Duodenal mucosa (tissue), 2 donors: ENCODE measurements at regions not wholly inside any gene's neighbourhood (a gene's known extent, or its start where the extent isn't known, plus 50 kb on each side); places are given as distances from the start of the nearest gene placed in this dataset.

Experiments used
- H3K27ac ChIP-seq: one replicate; pipeline ENCODE4 v1.7.0; 2013; ENCODE audit warnings: low read depth, low read length
- H3K27me3 ChIP-seq, 2 donors: one replicate each; pipeline ENCODE4 v1.7.0; 2013; ENCODE audit warnings: low read length in 2 of 2, control low read depth in 1 of 2; ENCODE audit not compliant: insufficient read depth in 2 of 2, control insufficient read depth in 1 of 2
- H3K36me3 ChIP-seq, 2 donors: one replicate each; pipeline ENCODE4 v1.7.0; 2013; ENCODE audit warnings: low read length in 2 of 2, control low read depth in 1 of 2; ENCODE audit not compliant: insufficient read depth in 2 of 2, control insufficient read depth in 1 of 2
- H3K4me1 ChIP-seq, 2 donors: one replicate each; pipeline ENCODE4 v1.7.0; 2013; ENCODE audit warnings: low read length in 2 of 2, control low read depth in 1 of 2; ENCODE audit not compliant: insufficient read depth in 2 of 2, control insufficient read depth in 1 of 2
- H3K4me3 ChIP-seq, 2 donors: one replicate each; pipeline ENCODE4 v1.7.0; 2013; ENCODE audit warnings: low read length in 2 of 2, low read depth in 1 of 2
- H3K9ac ChIP-seq, 2 donors: one replicate each; pipeline ENCODE4 v1.7.0; 2013; ENCODE audit warnings: low read length in 2 of 2, low read depth in 1 of 2
- H3K9me3 ChIP-seq, 2 donors: one replicate each; pipeline ENCODE4 v1.7.0; 2013; ENCODE audit warnings: low read length in 2 of 2, control low read depth in 1 of 2; ENCODE audit not compliant: control insufficient read depth in 1 of 2

DNA sequence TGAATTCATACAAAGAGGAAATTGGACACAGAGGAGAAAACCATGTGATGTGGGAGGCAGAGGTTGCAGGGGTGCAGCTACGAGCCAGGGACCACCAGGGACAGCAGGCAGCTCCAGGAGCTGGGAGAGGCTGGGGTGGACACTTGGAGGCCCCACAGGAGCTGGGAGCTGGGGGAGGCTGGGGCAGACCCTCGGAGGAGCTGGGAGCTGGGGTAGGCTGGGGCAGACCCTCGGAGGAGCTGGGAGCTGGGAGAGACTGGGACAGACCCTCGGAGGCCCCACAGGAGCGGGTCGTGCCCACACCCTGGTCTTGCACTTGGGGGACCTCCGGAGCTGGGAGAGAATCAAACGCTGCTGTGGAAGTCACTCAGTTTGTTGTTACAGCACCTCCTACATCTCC is 141.7 kb downstream of the SOX1 start:
- Histone ChIP-seq H3K27ac (no peak overlapping the region), H3K4me1 (peaks cover 0 to 4% of the 10 kb centered on the region in 2 donors), H3K9ac (no peak overlapping the region), H3K9me3 (no peaks in the 10 kb centered on the region), H3K27me3 (peaks cover 13 to 37% of the 10 kb centered on the region in 2 donors), H3K4me3 (no peak overlapping the region), H3K36me3 (no peaks in the 10 kb centered on the region)

DNA sequence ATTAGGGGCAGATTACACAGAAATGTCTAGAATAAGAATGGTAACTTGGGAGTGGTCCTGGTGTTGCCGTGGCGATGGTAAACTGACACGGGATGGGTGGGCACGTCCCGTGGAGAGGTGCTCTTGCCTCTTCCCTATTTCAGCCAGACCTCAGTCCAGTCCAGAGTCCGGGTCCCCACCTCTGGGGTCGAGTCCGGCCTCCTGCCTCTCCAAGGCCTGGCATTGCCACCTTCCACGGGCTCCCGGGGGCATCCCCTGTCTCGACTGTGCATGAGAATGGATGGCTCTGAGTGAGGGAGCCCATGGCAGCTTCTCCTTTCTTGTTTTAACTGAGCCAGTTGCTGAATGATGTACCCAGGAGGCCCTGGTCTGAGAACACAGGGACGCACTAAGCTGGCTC is 142.3 kb downstream of the SOX1 start:
- Histone ChIP-seq H3K4me3 (no peak overlapping the region), H3K27me3 (peaks cover 9 to 31% of the 10 kb centered on the region in 2 donors), H3K9ac (no peak overlapping the region), H3K9me3 (no peaks in the 10 kb centered on the region), H3K36me3 (no peaks in the 10 kb centered on the region), H3K4me1 (peaks cover 0 to 4% of the 10 kb centered on the region in 2 donors), H3K27ac (no peak overlapping the region)

DNA sequence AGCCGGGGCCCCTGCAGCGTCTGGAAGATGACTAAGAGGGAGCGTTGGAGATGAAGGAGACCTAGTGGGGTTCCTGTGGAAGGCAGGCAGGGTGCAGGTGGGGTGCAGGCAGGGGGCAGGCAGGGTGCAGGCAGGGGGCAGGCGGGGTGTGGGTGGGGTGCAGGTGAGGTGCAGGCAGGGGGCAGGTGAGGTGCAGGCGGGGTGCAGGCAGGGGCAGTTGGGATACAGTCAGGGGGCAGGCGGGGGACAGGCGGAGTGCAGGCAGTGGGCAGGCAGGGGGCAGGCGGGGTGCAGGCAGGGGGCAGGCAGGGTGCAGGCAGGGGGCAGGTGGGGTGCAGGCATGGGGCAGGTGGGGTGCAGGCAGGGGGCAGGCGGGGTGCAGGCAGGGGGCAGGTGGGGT is 142.8 kb downstream of the SOX1 start:
- no peaks in the 10 kb centered on the region for H3K36me3 ChIP-seq
- peaks cover 7 to 27% of the 10 kb centered on the region in 2 donors for H3K27me3 ChIP-seq

DNA sequence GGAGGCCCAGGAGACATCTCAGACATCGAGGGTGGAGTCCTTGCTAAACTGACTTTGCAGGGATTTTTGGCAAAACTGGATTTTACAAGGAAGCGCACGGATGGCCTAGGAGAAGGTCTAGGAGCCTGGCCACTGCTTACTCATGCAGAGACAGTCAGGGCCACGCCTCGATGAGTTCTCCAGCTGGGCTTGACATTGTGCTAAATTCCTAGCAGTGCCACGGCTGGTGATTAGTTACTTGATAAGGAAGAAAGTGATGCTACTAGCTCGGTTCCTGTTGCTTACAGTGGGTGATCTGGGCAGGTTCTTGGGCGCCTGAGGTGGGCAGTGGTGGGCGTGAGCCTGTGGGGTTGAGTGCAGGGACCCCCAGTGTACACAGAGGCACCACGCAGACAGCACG is 143.4 kb downstream of the SOX1 start:
- no peak overlapping the region for H3K27ac ChIP-seq

More for the DNA sequence above, 142.8 kb downstream of the SOX1 start:
- Histone ChIP-seq H3K9me3 (no peaks in the 10 kb centered on the region), H3K27ac (no peak overlapping the region), H3K4me1 (peaks cover 0 to 4% of the 10 kb centered on the region in 2 donors), H3K4me3 (no peak overlapping the region), H3K9ac (no peak overlapping the region)

DNA sequence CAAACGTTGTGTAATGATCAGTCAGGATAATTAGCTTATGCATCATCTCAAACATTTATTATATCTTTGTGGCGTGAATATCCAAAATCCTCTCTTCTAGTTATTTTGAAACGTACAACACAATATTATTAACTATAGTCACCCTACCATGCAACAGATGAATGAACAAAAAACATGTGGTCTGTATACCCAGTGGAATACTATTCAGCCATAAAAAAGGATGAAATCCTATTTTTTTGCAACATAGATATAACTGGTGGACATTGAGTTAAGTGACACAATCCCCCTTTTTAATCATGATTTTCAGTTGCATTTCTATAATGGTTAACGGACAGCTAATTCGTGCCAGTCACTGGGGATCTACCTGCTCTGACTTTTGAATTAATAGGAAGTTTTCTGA is 145.6 kb downstream of the SOX1 start:
- H3K27ac ChIP-seq: no peak overlapping the region
- H3K36me3 ChIP-seq: no peaks in the 10 kb centered on the region
- no peaks in the 10 kb centered on the region for H3K9me3 ChIP-seq
- no peak overlapping the region for H3K4me3 ChIP-seq
- no peak overlapping the region for H3K9ac ChIP-seq
- peaks cover 1 to 2% of the 10 kb centered on the region in 2 donors for H3K27me3 ChIP-seq
- H3K4me1 ChIP-seq: peaks cover 0 to 4% of the 10 kb centered on the region in 2 donors

More for the DNA sequence above, 143.4 kb downstream of the SOX1 start:
- Histone ChIP-seq H3K27me3 (peaks cover 7 to 20% of the 10 kb centered on the region in 2 donors), H3K36me3 (no peaks in the 10 kb centered on the region), H3K4me3 (no peak overlapping the region), H3K9ac (no peak overlapping the region), H3K9me3 (no peaks in the 10 kb centered on the region), H3K4me1 (peaks cover 0 to 4% of the 10 kb centered on the region in 2 donors)

DNA sequence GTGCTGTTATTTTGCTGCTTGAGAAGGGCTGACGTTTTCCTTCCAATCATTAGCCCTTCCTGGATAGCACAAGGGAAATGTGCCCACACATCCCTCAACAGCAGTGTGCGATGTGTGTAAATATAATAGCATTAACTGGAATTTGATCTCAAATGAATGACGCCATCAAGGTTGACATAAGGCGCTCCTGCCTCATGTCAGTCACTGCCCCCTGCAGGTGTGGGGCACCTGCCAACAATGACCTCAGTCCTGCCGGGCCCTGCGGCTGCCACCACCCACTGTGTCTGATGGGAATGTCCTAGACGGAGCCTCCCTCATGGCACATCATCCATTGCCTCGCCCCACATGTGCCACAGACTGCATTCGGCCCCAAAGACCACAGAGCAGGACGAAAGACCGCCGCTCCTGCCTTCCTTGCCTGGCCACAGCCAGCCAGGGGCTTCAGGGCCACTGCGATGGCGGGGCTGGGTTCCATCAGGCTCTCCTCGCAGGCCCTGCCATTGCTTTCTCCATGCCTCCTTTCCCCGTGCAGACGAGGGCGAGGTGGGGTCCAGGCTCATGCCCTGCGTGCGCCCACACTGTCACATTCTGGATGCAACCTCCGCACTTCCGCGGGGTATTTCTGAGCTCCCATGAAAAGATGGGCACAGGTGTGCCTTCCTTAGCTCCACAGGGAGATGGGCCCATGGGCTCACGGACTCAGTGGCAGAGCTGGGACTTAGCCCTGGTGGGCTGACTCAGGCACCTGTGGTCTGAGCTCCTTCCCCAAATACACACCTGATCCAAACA is 146.7 kb downstream of the SOX1 start:
- Histone ChIP-seq H3K27ac (no peak overlapping the region), H3K9me3 (no peaks in the 10 kb centered on the region), H3K27me3 (no peaks in the 10 kb centered on the region), H3K4me3 (no peak overlapping the region), H3K4me1 (peaks cover 0 to 4% of the 10 kb centered on the region in 2 donors), H3K36me3 (no peaks in the 10 kb centered on the region), H3K9ac (no peak overlapping the region)

DNA sequence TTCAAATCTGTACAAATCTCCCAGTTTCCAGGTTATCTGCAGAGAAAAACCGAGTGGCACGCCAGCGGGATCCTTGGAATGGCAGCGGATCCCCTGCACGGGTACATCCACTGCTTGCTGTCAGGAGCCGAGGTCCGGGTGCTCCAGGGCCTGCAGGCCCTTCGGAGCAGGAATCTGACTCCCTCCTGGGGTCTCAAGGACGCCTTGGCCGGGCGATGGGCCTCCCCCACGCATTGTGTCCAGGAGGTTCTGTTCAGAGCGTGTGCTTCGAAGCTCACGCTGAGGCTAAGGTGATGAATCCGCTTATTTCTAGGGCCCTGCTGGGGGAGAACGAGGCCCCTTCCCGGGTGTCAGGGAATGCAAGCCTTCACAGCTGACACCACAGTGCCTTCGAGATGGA is 148.9 kb downstream of the SOX1 start:
- H3K9me3 ChIP-seq: no peaks in the 10 kb centered on the region
- peaks cover 0 to 4% of the 10 kb centered on the region in 2 donors for H3K4me1 ChIP-seq
- no peaks in the 10 kb centered on the region for H3K27me3 ChIP-seq
- H3K9ac ChIP-seq: no peak overlapping the region
- no peaks in the 10 kb centered on the region for H3K36me3 ChIP-seq
- no peak overlapping the region for H3K27ac ChIP-seq
- H3K4me3 ChIP-seq: no peak overlapping the region

DNA sequence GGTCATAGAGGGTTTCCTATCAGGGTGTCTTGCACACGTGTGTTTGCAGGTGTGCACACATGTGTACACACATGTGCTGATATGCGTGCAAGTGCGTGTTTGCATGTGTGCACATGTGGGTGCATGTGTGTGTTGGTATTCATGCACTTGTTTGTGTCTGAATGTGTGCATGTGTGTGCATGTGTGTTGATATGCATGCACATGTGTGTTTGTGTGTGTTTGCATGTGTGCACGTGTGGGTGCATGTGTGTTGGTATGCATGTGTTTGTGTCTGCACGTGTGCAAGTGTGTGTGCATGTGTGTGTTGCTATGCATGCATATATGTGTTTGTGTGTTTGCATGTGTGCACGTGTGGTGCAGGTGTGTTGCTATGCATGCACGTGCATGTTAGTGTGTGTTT is 150.5 kb downstream of the SOX1 start:
- Histone ChIP-seq H3K9me3 (no peaks in the 10 kb centered on the region), H3K9ac (no peak overlapping the region), H3K4me3 (no peak overlapping the region), H3K27ac (no peak overlapping the region), H3K36me3 (no peaks in the 10 kb centered on the region), H3K27me3 (no peaks in the 10 kb centered on the region), H3K4me1 (peaks cover 0 to 4% of the 10 kb centered on the region in 2 donors)

DNA sequence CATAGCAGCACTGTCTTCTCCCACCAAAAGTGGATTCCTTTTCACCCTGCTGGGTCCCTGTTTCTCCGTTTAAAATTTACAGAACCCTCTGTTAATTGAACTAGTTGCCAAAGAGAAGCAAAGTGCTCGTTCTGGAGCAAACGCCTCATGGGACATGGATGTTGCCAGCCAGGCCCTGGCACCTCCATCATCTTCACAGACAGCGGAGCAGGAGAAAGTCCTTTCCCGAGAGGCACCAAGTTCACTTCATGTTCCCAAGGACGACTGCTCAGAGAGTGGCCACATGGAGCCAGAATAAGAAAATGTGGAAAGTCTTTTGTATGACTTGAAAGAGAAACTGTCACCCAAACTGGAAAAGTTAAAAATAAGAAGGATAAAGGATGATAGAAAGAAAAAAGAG is 151.5 kb downstream of the SOX1 start:
- Histone ChIP-seq H3K9me3 (no peaks in the 10 kb centered on the region), H3K9ac (no peak overlapping the region), H3K36me3 (no peaks in the 10 kb centered on the region), H3K4me3 (no peak overlapping the region), H3K27ac (no peak overlapping the region), H3K4me1 (no peaks in the 10 kb centered on the region), H3K27me3 (no peaks in the 10 kb centered on the region)

DNA sequence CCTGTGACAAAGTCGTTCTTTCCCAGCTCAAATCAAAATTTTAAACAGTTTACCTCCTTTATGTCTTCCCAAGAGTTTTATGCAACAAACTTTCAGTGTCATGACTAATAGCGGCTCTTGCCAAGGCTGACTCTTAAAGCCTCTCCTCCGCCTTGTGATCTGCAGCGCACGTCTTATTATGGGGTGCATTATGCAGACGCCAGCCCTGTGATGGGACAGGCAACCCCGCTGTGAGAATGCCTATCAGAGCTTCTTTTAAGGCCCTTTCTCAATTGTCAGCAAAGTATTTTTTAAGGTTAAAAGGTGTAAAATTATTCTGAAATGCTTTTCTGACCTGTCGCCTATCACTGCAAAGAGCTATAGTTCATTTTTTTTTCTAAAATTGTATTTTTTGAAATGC is 152.8 kb downstream of the SOX1 start:
- H3K4me1 ChIP-seq: no peaks in the 10 kb centered on the region
- H3K36me3 ChIP-seq: no peaks in the 10 kb centered on the region
- no peaks in the 10 kb centered on the region for H3K27me3 ChIP-seq
- no peak overlapping the region for H3K9ac ChIP-seq
- H3K27ac ChIP-seq: no peak overlapping the region
- H3K9me3 ChIP-seq: no peaks in the 10 kb centered on the region
- H3K4me3 ChIP-seq: no peak overlapping the region
